ENCODE measurements at regions not wholly inside any gene's neighbourhood (a gene's known extent, or its start where the extent isn't known, plus 50 kb on each side); places are given as distances from the start of the nearest gene placed in this dataset.

DNA sequence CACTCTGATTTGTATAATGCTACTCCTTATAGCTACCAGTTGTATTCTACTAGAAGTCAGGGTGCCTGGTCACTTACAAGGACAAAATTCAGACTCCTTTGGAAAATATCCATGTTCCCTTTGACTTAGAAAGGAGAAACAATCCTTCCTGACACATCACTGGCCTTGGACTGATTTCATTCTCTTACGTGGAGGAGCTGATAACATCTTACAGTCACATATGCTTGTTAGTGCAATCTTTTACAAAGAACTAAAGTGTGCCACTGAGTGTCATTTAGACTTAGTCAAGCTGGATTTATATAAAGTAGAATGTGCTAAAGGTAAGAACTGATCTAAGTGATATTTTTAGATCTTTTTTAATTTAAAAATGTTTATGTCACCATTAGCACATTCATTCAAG lies 131.0 kb upstream of the TMTC2 start:
- ChIA-PET POLR2A (no interaction called here), CTCF (no interaction called here)
- no peak for DNase-seq (ENCODE audit: low read depth, low spot score)
- H3K4me3 ChIP-seq (ENCODE audit: low read depth, low read length), result no peak overlapping the region
- TF ChIP-seq, protein P1, sequence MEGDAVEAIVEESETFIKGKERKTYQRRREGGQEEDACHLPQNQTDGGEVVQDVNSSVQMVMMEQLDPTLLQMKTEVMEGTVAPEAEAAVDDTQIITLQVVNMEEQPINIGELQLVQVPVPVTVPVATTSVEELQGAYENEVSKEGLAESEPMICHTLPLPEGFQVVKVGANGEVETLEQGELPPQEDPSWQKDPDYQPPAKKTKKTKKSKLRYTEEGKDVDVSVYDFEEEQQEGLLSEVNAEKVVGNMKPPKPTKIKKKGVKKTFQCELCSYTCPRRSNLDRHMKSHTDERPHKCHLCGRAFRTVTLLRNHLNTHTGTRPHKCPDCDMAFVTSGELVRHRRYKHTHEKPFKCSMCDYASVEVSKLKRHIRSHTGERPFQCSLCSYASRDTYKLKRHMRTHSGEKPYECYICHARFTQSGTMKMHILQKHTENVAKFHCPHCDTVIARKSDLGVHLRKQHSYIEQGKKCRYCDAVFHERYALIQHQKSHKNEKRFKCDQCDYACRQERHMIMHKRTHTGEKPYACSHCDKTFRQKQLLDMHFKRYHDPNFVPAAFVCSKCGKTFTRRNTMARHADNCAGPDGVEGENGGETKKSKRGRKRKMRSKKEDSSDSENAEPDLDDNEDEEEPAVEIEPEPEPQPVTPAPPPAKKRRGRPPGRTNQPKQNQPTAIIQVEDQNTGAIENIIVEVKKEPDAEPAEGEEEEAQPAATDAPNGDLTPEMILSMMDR (IDR thresholded peaks at IDR 0.05; ENCODE audit: insufficient read depth, low read length, missing control alignments), result no peak

DNA sequence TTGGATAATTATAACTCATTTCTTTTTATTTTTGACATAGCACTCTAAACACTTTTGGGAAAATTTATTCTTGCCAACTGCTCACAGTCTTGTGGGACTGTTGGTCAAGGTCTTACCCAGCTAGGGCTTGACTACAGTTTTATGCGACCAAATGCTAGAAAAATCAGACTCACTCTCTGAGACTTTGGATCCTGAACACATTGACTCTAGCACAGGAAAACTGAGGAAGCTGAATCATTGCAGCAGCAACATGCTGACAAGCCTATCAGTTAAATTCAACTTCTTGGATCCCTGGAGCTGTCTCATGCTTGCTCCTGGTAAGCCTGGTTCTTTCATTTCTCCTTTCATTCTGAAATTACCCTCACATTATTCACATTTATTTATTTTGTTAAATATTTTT lies 120.7 kb upstream of the TMTC2 start:
- TF ChIP-seq, protein P1 (IDR thresholded peaks at IDR 0.05; ENCODE audit: insufficient read depth, low read length, missing control alignments), result no peak
- ChIA-PET CTCF (no interaction called here), POLR2A (no interaction called here)
- H3K4me3 ChIP-seq (ENCODE audit: low read depth, low read length), result no peak overlapping the region
- DNase-seq (ENCODE audit: low read depth, low spot score), result no peak

DNA sequence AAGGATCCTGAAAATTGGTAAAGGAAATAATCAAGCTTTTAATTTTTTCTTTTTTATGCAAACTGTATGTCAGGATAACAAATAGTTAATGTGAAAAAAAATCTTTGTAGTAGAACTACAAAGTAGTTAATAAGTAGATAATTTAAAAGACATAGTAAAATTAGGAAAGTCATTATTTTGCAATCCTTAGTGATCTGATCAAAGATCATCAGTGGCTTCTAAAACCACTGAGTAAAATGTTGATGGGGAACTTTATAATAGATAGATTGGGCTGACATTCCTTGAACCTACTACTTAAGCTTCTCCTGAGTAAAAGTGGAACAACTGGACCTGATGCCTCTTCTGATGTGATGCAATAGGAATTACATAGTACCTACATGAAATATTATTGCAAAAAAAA lies 119.0 kb upstream of the TMTC2 start:
- ChIA-PET POLR2A (no interaction called here), CTCF (no interaction called here)
- no peak for DNase-seq (ENCODE audit: low read depth, low spot score)
- TF ChIP-seq, protein P1 (IDR thresholded peaks at IDR 0.05; ENCODE audit: insufficient read depth, low read length, missing control alignments), result no peak
- H3K4me3 ChIP-seq (ENCODE audit: low read depth, low read length), result no peak overlapping the region

DNA sequence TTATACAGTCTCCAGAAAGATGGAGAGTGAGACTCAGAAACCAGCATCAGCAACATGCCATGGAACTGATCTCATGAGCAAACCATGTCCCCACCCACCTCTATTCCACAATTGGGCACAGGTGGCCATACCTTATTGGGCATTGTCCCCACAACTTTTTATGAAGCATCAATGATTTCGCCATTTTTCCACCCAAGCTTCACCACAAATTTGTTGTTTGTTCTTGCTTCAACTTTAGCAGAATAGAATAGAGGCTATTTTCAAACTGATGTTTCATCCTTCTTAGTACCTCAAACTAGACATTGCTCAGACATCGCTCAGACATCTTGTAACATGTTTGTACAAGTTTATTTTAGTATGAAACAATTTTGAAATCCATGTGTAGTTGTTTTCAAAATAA lies 112.5 kb upstream of the TMTC2 start:
- DNase-seq (ENCODE audit: low read depth, low spot score), result no peak
- ChIA-PET CTCF (no interaction called here), POLR2A (no interaction called here)
- no peak overlapping the region for H3K4me3 ChIP-seq (ENCODE audit: low read depth, low read length)
- TF ChIP-seq, protein P1 (IDR thresholded peaks at IDR 0.05; ENCODE audit: insufficient read depth, low read length, missing control alignments), result no peak

DNA sequence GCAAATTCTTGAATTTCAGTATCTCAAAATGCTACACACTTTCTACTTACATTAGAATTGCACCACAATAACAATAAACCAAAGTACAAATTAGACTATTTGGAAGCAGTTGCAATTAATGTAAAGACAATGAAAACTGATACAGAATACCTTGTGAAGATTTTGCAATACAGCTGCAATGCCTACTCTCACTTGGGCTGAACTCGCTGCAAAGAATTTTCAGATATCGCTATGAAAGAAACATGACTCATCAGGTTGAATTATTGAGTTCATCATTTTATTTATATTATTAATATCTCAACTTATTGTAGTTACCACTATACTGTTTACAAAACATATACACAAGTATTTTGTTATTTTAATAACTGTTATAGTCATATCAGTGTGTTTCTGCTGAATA lies 108.0 kb upstream of the TMTC2 start:
- H3K4me3 ChIP-seq (ENCODE audit: low read depth, low read length), result no peak overlapping the region
- TF ChIP-seq, protein P1 (IDR thresholded peaks at IDR 0.05; ENCODE audit: insufficient read depth, low read length, missing control alignments), result no peak
- no peak for DNase-seq (ENCODE audit: low read depth, low spot score)
- ChIA-PET CTCF (no interaction called here), POLR2A (no interaction called here)

DNA sequence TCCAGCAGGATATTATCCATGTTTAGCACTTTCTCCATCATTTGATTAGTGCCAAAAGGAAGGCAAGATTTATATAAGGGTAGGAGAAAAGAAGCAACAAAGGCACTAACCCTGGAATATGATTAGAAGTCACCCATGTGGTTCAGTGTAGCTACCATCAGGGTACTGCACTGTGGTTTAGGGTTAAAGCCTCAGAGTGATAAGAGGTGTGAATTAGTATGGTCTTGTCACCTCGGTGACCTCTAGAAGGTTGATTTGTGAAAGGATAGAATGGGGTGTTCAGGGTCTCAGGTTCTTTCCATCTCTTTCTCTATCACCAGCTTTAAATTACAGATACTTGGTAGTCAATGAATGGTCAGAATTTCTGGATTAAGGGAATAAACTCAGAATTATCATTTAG lies 103.0 kb upstream of the TMTC2 start:
- TF ChIP-seq, protein P1 (IDR thresholded peaks at IDR 0.05; ENCODE audit: insufficient read depth, low read length, missing control alignments), result no peak
- CTCF ChIA-PET, result no interaction called here
- POLR2A ChIA-PET, result no interaction called here
- no peak for DNase-seq (ENCODE audit: low read depth, low spot score)
- no peak overlapping the region for H3K4me3 ChIP-seq (ENCODE audit: low read depth, low read length)
